Natural killer cell treated with Interleukin-12 subunit alpha and Interleukin-12 subunit beta and Interleukin-15 and Interleukin-18, amount 100 ng/mL, for 72 hours (primary cell): ENCODE measurements at regions not wholly inside any gene's neighbourhood (a gene's known extent, or its start where the extent isn't known, plus 50 kb on each side); places are given as distances from the start of the nearest gene placed in this dataset.
A peak's percentile ranks its signal among the peaks of the same experiment; 100 is the strongest.

Source experiments
- ATAC-seq, 2 donors: fragments of 150-1000 bp; cut with Tn5 transposase in 1 of 2; sonication (Bioruptor Pico), chemical (Tn5 transposase) in 1 of 2; 2 replicates each; pipeline ENCODE4 v1.10.0; 2021
- DNase-seq: peaks from one replicate; pipeline ENCODE4 v3.0.0; 2022; ENCODE audit warnings: low spot score
- H3K27ac Mint-ChIP-seq, 2 donors: 1 replicate in 1 of 2; 2 replicates in 1 of 2; pipeline ENCODE4 v1.8.0; 2022; ENCODE audit warnings: mixed read lengths in 2 of 2, mild to moderate bottlenecking in 1 of 2, moderate library complexity in 1 of 2
- H3K27me3 Mint-ChIP-seq, 2 donors: 1 replicate in 1 of 2; 2 replicates in 1 of 2; pipeline ENCODE4 v1.8.0; 2022; ENCODE audit warnings: mixed read lengths in 2 of 2
- H3K36me3 Mint-ChIP-seq: one replicate; pipeline ENCODE4 v1.8.0; 2022; ENCODE audit warnings: mixed read lengths
- H3K4me1 Mint-ChIP-seq, 2 donors: 1 replicate in 1 of 2; 2 replicates in 1 of 2; pipeline ENCODE4 v1.8.0; 2022; ENCODE audit warnings: low read depth in 2 of 2, mixed read lengths in 2 of 2, mild to moderate bottlenecking in 1 of 2
- H3K4me3 Mint-ChIP-seq: one replicate; pipeline ENCODE4 v1.8.0; 2022; ENCODE audit warnings: mixed read lengths
- H3K9me3 Mint-ChIP-seq: 2 replicates; pipeline ENCODE4 v1.8.0; 2022; ENCODE audit warnings: mixed read lengths

- H3K36me3 Mint-ChIP-seq: no peaks in the 10 kb centered on the region
These were observed 241.9 kb downstream of the GLRX3 start for GRCh38 chr10:130377986-130378540.

GRCh38 chr10:130378556-130379400 lies 242.6 kb downstream of the GLRX3 start:
- Mint-ChIP-seq H3K36me3 (peaks cover 2% of the 10 kb centered on the region), H3K27ac (no peak overlapping the region), H3K4me3 (no peak overlapping the region), H3K4me1 (no peaks in the 10 kb centered on the region), H3K27me3 (peaks cover 0 to 2% of the 10 kb centered on the region in 2 donors), H3K9me3 (peaks cover 4% of the 10 kb centered on the region)
- ATAC-seq: peak in 1 of 2 donors; percentile 31
- DNase-seq: peak; percentile 44

More at GRCh38 chr10:130377986-130378540, 241.9 kb downstream of the GLRX3 start:
- Mint-ChIP-seq H3K27me3 (no peaks in the 10 kb centered on the region), H3K27ac (no peak overlapping the region), H3K4me1 (no peaks in the 10 kb centered on the region), H3K4me3 (no peak overlapping the region), H3K9me3 (no peaks in the 10 kb centered on the region)
- ATAC-seq (no peak), DNase-seq (peak; percentile 3)

- ATAC-seq (no peak), DNase-seq (no peak)
- no peak overlapping the region for H3K4me3 Mint-ChIP-seq
- no peak overlapping the region for H3K27ac Mint-ChIP-seq
- H3K27me3 Mint-ChIP-seq: peaks cover 0 to 15% of the 10 kb centered on the region in 2 donors
- no peaks in the 10 kb centered on the region for H3K4me1 Mint-ChIP-seq
- H3K36me3 Mint-ChIP-seq: peaks cover 12% of the 10 kb centered on the region
- H3K9me3 Mint-ChIP-seq: peaks cover 12% of the 10 kb centered on the region
These were observed 243.9 kb downstream of the GLRX3 start for GRCh38 chr10:130380056-130380455.

- H3K27me3 Mint-ChIP-seq: peaks cover 0 to 18% of the 10 kb centered on the region in 2 donors
These were observed 245.8 kb downstream of the GLRX3 start for GRCh38 chr10:130382031-130382430.

GRCh38 chr10:130387936-130388580 lies 251.9 kb downstream of the GLRX3 start:
- DNase-seq: no peak
- peaks cover 25% of the 10 kb centered on the region for H3K36me3 Mint-ChIP-seq
- no peaks in the 10 kb centered on the region for H3K4me1 Mint-ChIP-seq
- ATAC-seq: no peak
- H3K9me3 Mint-ChIP-seq: peaks cover 17% of the 10 kb centered on the region
- no peak overlapping the region for H3K4me3 Mint-ChIP-seq
- no peak overlapping the region for H3K27ac Mint-ChIP-seq
- H3K27me3 Mint-ChIP-seq: peaks cover 4 to 24% of the 10 kb centered on the region in 2 donors

More at GRCh38 chr10:130382031-130382430, 245.8 kb downstream of the GLRX3 start:
- ATAC-seq (no peak), DNase-seq (no peak)
- Mint-ChIP-seq H3K9me3 (peaks cover 14% of the 10 kb centered on the region), H3K4me1 (no peaks in the 10 kb centered on the region), H3K27ac (no peak overlapping the region), H3K4me3 (no peak overlapping the region), H3K36me3 (peaks cover 21% of the 10 kb centered on the region)

GRCh38 chr10:130388746-130389145 lies 252.6 kb downstream of the GLRX3 start:
- ATAC-seq: no peak
- peaks cover 4 to 22% of the 10 kb centered on the region in 2 donors for H3K27me3 Mint-ChIP-seq
- DNase-seq: no peak
- peaks cover 24% of the 10 kb centered on the region for H3K36me3 Mint-ChIP-seq
- no peaks in the 10 kb centered on the region for H3K4me1 Mint-ChIP-seq
- no peak overlapping the region for H3K4me3 Mint-ChIP-seq
- no peak overlapping the region for H3K27ac Mint-ChIP-seq
- H3K9me3 Mint-ChIP-seq: peaks cover 18% of the 10 kb centered on the region

- Mint-ChIP-seq H3K27ac (no peak overlapping the region), H3K4me3 (no peak overlapping the region), H3K9me3 (peaks cover 14% of the 10 kb centered on the region), H3K4me1 (no peaks in the 10 kb centered on the region), H3K36me3 (peaks cover 14% of the 10 kb centered on the region), H3K27me3 (peaks cover 4 to 10% of the 10 kb centered on the region in 2 donors)
- DNase-seq: no peak
- no peak for ATAC-seq
These were observed 253.7 kb downstream of the GLRX3 start for GRCh38 chr10:130389906-130390305.

GRCh38 chr10:130392031-130392430 lies 255.8 kb downstream of the GLRX3 start:
- ATAC-seq: peak in 1 of 2 donors; percentile 14
- Mint-ChIP-seq H3K27me3 (peaks cover 4 to 6% of the 10 kb centered on the region in 2 donors), H3K4me3 (no peak overlapping the region), H3K27ac (no peak overlapping the region), H3K36me3 (peaks cover 9% of the 10 kb centered on the region), H3K4me1 (no peaks in the 10 kb centered on the region), H3K9me3 (peaks cover 18% of the 10 kb centered on the region)
- DNase-seq: no peak

- Mint-ChIP-seq H3K36me3 (peaks cover 5% of the 10 kb centered on the region), H3K4me3 (no peak overlapping the region), H3K4me1 (no peaks in the 10 kb centered on the region), H3K27ac (no peak overlapping the region), H3K9me3 (peaks cover 15% of the 10 kb centered on the region), H3K27me3 (peaks cover 0 to 2% of the 10 kb centered on the region in 2 donors)
- ATAC-seq (no peak), DNase-seq (no peak)
These were observed 257.2 kb downstream of the GLRX3 start for GRCh38 chr10:130393342-130393741.

- H3K36me3 Mint-ChIP-seq: peaks cover 5% of the 10 kb centered on the region
- H3K27ac Mint-ChIP-seq: no peak overlapping the region
- H3K9me3 Mint-ChIP-seq: peaks cover 18% of the 10 kb centered on the region
- DNase-seq: no peak
- no peak overlapping the region for H3K4me3 Mint-ChIP-seq
- no peak for ATAC-seq
- no peaks in the 10 kb centered on the region for H3K4me1 Mint-ChIP-seq
- H3K27me3 Mint-ChIP-seq: peaks cover 0 to 2% of the 10 kb centered on the region in 2 donors
These were observed 258.6 kb downstream of the GLRX3 start for GRCh38 chr10:130394832-130395231.

- ATAC-seq: no peak
- H3K27ac Mint-ChIP-seq: no peak overlapping the region
- peaks cover 0 to 2% of the 10 kb centered on the region in 2 donors for H3K27me3 Mint-ChIP-seq
- peaks cover 5% of the 10 kb centered on the region for H3K36me3 Mint-ChIP-seq
- no peak overlapping the region for H3K4me3 Mint-ChIP-seq
- no peaks in the 10 kb centered on the region for H3K4me1 Mint-ChIP-seq
- DNase-seq: no peak
- peaks cover 18% of the 10 kb centered on the region for H3K9me3 Mint-ChIP-seq
These were observed 259.2 kb downstream of the GLRX3 start for GRCh38 chr10:130395248-130395936.

- H3K9me3 Mint-ChIP-seq: peaks cover 18% of the 10 kb centered on the region
- H3K4me3 Mint-ChIP-seq: no peak overlapping the region
- H3K36me3 Mint-ChIP-seq: peaks cover 5% of the 10 kb centered on the region
- ATAC-seq (no peak), DNase-seq (no peak)
- no peaks in the 10 kb centered on the region for H3K27me3 Mint-ChIP-seq
- no peak overlapping the region for H3K27ac Mint-ChIP-seq
- H3K4me1 Mint-ChIP-seq: no peaks in the 10 kb centered on the region
These were observed 259.9 kb downstream of the GLRX3 start for GRCh38 chr10:130396044-130396443.

GRCh38 chr10:130398090-130398994 lies 262.2 kb downstream of the GLRX3 start:
- H3K27ac Mint-ChIP-seq: no peak overlapping the region
- H3K27me3 Mint-ChIP-seq: peaks cover 0 to under 1% of the 10 kb centered on the region in 2 donors
- peaks cover 5% of the 10 kb centered on the region for H3K36me3 Mint-ChIP-seq
- DNase-seq (no peak), ATAC-seq (no peak)
- no peaks in the 10 kb centered on the region for H3K4me1 Mint-ChIP-seq
- H3K9me3 Mint-ChIP-seq: peaks cover 18% of the 10 kb centered on the region
- H3K4me3 Mint-ChIP-seq: no peak overlapping the region
